GM18508 (cell line): ENCODE measurements at regions not wholly inside any gene's neighbourhood (a gene's known extent, or its start where the extent isn't known, plus 50 kb on each side); places are given as distances from the start of the nearest gene placed in this dataset.

Experiments used
- ATAC-seq: cut with Tn5 transposase; IDR thresholded peaks from one replicate; pipeline ENCODE4 v1.9.1; 2021; ENCODE audit warnings: moderate number of reproducible peaks; ENCODE audit not compliant: insufficient read depth, unreplicated experiment

DNA sequence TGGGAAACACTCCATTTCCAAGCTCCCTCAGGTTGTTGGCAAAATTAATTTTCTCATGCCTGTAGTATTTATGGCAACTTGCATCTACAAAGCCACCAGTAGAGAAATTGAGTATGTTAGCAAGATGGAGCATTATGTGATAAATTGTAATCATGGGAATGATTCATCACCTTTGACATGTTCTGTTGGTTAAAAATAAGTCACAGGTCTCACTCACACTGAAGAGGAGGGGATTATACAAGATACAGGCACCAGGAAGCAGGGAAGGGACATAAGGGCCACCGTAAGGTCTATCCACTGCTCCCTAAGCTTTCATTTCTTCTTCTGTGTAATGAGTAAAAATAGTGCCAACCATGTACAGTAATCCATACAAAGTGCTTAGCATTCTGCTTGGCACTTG lies 313.0 kb downstream of the GBA3 start:
- no peak for ATAC-seq

DNA sequence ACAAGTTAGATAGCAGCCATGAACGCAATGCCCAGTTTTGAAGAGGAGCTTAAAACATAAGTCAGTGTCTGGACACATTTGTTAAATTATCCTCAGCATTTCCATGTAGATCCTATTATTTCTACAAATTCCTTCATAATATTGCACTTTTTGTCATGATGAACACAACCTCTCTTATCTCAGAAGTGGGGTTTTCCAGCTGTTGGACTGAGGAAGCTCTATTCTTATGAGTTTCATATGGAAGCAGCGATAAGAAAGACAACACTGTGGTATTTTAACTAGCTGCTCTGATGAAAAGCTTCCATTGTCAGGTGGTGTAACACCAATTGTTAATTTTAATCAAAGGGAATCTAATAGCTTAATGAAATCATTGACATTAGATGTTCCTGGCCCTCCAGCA lies 308.7 kb downstream of the GBA3 start:
- ATAC-seq, result no peak

DNA sequence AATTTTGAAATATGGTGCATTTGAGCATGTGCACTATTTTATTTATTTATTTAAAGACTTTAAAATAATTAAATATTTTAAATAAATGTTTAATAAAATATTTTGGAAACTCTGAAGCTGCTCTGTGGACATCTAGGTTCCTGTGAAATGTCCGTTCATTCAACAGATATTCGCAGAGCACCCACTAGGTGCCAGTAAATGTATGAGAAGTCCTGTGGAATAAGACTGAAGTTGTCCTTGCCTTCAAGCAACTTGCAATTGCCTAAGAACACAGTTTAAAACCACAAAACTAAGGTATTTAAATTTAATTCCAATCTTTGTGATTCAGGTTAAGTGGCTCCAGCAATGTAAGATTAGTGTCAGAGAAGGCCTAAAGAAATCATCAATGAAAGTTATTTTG lies 306.7 kb downstream of the GBA3 start:
- no peak for ATAC-seq

DNA sequence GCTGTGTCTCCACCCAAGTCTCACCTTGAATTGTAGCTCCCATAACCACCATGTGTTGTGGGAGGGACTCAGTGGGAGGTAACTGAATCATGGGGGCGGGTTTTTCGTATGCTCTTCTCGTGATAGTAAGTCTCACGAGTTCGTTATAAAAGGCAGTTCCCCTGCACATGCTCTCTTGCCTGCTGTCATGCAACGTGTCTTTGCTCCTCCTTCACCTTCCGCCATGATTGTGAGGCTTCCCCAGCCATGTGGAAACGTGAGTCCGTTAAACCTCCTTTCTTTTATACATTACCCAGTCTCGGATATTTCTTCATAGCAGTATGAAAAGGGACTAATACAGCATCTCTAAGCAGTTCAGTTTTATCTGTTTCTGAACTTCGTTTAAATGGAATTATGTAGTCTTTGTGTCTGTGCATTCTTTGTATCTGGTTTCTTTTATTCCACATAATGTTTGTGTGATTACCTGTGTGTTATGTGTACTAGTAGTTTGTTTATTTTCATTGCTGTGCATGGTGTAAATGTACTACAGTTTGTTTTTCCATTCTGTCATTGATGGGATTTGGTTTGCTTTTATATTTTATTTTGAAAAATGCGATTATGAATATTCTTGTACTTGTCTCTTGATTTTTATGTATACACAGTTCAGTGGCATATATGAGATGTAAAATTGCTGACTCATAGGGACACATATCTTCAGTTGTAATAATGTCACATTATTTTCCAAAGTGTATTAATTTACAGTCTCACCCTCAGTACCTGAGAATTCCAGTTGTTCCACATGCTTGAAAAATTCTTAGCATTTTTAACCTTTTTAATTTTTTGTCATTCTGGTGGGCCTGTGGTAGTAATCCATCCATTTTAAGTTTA lies 304.9 kb downstream of the GBA3 start:
- ATAC-seq, result no peak

DNA sequence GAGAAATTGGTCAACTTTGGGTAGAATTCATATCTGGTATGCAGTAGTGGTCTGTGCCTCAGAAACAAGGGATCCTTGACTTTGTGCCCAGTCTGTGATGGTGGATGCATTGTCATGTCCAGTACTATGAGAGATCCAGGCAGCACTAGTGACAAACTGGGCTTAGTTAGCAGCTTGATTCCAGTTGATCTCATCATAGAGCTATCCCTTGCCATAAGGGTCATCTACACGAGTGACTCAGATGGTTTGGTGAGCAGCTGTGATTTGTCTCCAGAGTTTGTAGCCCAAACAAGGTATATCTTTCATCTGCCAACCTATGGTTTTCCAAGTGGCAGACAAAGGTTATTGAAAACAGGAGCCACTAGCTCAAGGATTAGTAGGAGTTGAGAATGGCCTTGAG lies 298.8 kb downstream of the GBA3 start:
- no peak for ATAC-seq

DNA sequence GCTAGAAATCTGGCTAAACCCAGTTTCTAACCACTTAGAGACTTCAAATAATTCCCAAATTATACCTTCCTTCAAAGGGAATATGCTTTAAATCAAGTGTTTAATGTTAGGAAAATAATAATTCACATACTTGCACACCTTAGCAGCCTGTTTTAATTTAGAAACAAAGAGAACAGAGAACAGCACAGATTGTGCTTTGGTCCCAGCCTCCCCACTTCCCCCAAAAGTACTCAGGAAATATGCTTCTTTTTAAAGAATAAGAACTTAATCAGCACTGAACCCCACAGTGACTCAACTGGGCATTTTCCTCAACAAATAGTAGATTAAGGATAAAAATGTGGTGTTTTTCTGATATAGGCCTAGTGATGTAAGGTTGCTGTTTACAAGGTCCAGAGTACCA lies 295.8 kb downstream of the GBA3 start:
- no peak for ATAC-seq

DNA sequence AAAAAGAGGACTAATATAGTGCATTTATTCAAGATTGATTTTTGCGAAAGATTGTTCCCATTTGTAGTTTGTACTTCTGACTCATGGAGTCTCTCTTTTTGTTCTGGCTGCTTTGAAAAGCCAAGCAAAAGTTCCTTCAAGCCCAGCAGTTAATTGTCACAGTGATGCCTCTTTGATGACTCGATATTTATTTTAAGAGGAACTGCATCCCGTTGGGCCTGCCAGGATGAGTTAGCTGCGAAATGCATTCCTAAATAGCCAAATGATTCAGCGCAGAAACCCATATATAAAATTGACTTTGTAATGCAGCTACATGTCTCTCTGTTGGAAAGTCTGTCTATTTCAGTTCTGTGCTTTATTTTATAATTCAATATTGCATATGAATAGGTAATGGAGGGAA lies 295.1 kb downstream of the GBA3 start:
- no peak for ATAC-seq

DNA sequence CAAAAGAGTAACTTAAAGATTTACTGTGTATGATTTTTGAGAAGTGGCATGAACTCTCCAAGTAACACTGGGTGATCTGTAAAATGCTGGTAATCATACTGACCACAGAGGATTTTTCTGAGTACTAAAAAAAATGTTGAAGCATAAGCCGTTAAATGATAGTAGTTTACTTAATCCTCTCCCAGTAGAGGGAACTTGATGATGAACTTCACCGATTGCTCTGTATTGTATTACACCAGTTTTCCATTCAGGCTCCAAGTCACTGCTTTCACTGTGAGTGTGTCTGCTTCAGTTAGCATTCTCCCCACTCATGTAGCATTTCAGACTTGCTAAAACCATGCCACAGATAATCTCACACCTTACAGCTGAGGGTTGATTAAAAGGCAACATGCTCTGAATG lies 294.1 kb downstream of the GBA3 start:
- ATAC-seq, result no peak

DNA sequence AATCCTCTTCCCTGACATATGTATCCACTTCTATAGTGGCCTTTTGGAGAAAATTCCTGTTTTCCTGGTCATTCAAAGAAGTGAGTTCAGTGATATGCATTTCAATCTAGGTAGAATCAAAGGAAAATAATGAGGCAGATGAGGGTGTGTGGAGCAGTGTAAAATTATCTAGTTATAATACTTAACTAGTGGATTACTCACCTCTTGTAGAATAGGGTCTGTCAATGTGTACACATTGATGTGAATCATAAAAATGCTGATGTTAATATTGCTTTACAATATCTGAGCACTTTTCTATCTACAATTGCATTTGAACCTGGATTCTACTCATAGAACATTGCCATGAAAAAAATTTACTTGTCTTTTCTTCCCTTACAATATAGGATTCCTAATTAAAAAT lies 293.5 kb downstream of the GBA3 start:
- no peak for ATAC-seq

DNA sequence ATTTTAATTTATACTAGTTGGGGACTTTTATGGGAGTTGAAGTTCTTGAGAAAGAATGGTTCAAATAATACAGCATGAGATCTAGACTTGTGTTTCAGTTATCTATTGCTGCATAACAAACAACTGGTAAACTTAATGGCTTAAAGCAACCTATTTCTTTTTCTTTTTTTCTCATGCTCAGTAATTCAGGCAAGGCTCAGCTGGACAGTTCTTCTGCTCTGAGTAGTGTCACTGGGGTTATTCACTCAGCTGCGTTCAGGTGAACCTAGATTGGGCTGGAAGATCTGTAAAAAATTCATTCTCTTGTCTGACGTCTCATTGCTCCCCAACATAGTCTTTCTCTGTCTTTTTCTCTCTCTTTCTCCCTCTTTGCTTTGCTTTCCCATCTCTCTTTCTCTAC lies 291.7 kb downstream of the GBA3 start:
- ATAC-seq, result no peak

DNA sequence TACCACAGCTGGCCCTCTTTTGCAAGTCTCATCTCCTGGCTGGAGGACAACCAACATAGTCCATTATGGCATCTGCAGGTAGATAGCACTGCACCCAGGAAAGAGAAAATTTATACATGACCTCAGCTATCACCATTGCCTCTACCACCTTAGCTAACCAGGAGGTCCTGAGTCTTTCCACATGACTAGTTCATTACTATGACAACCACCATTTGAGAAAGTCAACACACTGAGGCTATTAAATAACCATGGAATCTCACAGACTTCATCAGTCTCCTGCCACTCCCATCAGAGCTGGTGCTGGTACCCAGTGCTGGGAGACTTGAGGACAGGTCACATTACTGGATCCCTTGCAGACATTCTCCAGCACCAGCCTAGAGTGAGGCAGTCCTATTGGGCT lies 285.9 kb downstream of the GBA3 start:
- no peak for ATAC-seq

DNA sequence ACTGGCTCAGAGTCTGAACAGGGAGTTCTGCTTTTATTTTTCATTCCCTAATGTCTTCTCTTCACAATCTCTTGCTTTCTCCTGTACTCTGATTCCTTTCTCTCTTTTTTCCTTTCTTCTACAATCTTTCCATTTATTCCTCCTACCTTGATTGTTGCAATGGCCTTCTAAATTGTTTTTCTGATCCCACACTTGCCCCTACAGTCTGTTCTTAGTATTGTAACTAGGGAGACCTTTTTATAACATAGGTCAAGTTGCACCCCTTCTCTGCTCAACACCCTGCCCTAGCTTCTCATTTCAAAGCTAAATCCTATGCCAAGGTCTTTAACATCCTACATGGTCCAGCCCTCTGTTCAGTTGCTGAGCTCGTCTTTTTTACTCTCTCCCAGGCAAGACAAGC lies 277.9 kb downstream of the GBA3 start:
- no peak for ATAC-seq

DNA sequence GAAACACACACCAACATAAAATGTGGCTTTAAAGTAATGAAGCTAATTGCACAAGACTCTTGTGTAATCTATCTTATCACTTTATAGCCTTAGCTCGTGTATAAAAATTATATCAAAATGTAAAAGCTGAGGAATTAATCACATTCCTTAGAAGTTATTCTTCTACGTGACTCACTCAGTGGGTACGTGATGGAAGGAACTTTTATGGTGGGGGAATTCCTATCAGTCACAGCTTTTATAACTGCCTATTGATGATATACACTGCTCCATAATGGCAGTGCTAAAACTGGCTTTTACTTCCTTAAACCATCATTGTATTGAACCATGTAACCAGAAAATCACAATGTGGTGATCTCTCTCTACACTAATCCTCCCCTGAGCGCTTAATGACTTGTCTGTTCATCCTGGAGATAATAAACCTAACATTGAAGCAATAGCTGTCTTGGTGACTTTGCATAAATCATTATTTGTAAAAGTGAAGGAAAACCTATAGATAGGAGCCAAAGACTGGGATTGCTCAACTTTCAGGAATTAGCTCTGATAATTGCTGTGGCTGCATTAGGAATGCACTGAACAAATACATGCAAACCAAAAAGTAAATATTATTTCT lies 276.7 kb downstream of the GBA3 start:
- no peak for ATAC-seq

DNA sequence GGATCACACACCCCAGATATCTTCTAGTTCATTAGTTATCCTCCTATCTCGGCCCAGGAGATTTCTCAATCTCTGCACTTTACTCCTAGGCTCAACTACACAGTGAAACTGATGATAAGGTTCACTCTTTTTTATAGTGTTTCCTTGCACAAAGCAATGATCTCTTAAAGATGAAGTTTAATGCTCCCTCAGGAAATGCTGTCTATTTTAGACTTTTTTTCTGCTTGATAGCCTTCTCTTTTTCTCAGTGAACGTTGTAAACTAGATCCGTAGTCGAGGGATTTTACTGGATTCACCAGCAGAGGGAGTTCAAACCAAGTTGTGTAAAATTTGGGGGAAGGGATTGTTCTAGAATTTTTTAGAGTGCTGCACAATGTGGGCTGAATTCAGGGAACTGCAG lies 269.6 kb downstream of the GBA3 start:
- ATAC-seq, result no peak

DNA sequence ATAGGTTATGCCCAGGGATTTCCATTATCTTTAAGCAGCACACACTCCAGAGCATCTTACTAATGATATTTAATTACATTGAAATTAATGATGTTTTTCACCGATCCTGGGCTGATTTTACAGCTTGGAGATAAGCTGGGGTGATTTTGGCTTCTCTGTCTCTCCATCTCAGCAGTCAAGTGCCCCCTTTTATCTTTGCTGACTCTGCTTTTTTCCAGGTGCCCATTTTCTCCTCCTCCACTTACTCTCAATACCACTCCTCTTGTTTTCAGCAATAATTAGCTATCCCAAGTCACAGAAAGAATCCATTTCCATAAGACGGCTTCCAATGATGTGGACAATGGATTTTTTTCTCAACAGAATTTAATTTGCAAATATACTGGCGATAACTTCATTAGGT lies 266.7 kb downstream of the GBA3 start:
- ATAC-seq, result no peak

DNA sequence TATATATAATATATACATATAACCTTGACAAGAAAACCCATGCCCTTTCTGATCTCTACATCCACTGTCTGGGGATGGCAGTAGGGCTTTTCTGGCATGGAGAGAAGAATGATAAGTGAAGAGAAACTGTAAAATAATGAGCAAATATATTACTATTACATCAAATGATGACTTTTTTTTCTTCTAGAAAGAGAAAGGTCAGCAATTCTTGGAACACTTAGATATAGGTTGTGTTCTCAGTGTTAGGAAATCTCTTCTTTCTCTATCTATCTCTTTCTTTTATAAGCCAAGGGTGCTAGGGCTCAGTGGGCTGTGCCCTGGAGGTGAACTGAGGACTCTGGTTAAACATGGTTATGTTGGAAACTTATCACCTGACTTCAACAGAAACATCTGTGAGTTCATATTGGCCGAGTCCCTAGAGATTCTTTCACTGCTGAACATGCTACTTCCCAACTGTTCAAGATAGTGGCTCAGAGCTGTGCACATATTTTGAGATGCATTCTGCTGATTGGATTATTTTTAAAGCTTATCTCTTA lies 265.1 kb downstream of the GBA3 start:
- no peak for ATAC-seq

DNA sequence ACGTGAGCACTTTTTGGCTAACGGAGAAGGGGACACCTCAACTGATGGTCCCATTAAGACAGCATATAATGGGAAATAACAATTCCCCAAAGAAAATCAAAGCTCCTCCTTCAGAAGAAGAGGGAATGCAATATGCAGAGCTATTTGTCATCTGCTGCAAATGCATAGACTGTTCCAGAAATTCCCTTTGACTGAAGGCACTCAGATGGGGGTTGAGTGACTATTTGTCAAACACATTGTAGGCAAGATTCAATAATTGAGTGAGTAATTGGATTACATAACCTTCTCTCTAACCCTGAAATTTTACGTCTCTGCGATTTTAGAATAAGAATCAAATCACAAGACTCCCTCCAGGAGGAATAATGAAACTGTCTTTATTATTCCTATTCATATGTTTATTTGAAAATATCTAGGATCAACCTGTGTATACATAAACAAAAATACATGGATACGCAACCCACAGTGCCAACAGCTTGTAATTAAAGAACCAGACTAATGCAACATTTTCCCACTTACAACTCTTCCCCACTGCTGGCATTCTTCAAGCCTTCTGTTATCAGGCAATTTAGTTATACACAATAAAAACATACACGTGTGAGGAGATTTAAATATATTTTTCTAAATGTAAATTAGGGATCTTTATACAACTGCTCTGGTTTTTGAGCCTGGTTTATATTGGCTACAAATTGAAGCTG lies 256.6 kb downstream of the GBA3 start:
- ATAC-seq, result no peak

DNA sequence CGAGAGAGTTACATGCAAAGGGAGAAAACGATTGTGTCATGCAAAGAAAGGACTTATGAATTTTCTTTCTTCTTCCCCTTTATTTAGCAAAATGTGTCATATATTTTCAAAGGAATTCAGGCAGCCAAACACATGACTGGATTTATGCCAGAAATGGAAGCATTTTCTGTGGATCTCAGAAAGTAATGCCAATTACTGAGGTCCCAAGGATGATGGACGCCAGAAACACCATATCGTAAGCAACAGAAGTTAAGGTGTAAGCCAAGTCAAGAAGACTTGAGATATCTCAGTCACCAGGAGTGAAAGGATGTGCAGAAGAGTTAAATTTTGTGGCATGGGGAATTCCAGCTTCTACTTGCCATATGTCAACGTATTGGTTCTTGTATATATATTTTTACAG lies 255.1 kb downstream of the GBA3 start:
- no peak for ATAC-seq

DNA sequence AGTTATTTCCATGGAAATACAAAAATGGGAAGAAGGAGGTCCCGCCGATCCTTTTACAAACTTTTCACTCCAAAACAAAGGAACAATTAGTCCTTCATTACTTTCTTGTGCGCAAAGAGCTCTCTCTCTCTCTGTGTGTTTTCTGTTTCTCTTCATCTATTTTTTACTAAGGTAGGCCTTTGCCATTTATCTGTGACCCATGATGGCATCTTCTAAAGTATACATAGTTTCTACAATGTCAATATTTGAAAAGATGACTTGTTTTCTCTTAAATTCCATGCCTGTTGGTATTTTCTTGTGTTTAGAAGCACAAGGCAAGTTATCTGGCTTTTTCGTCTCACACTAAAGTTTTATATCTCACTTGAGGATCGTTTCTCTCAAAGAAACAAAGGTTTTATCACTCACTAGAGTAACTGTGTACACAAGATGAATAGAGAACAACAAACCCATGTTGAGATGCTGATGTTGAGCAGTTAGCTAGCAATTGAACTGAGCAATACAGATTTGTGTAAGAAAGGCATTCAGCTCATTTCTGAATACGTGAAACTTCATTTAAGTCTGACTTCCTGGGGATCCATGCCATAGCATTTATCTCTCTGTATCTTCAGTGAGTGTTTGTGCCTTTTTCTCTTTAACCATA lies 250.3 kb downstream of the GBA3 start:
- no peak for ATAC-seq

DNA sequence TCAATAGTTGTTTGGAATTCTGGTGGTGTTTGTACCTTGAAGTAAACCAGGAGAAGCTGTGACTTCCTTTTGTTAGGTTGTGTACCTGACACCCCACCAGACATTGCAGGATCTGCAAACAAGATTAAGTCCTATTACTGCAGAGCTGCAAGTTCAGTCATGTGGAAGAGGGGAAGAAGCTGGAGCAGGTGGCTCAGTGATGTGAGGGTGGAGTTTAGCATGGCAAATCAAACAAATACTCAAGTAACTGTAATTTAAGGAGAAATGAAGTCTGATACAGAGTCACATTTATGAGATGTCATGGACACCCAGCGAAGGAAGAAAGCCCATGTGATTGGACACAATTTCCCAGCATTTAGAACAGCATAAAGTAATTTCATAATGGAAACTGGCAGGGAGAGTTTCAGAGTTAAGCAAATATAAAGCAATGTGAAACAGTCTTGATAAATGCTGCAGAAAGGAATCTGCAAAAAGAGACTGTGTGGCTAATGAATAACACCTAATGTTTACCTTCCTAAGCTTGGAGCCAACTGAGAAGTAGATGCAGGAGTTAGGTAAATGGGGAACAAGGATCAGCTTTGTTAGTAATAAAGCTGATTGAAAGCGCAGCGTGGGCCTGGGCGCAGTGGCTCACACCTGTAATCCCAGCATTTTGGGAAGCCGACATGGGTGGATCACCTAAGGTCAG lies 249.1 kb downstream of the GBA3 start:
- no peak for ATAC-seq
